Hematopoietic multipotent progenitor cell (in vitro differentiated cells): ENCODE measurements at regions not wholly inside any gene's neighbourhood (a gene's known extent, or its start where the extent isn't known, plus 50 kb on each side); places are given as distances from the start of the nearest gene placed in this dataset.

Experiments
- DNase-seq, 3 donors: peaks; one replicate each; pipeline ENCODE4 v3.0.0-alpha.2; 2011 to 2015; ENCODE audit warnings: low read depth in 2 of 3, low spot score in 2 of 3

DNA sequence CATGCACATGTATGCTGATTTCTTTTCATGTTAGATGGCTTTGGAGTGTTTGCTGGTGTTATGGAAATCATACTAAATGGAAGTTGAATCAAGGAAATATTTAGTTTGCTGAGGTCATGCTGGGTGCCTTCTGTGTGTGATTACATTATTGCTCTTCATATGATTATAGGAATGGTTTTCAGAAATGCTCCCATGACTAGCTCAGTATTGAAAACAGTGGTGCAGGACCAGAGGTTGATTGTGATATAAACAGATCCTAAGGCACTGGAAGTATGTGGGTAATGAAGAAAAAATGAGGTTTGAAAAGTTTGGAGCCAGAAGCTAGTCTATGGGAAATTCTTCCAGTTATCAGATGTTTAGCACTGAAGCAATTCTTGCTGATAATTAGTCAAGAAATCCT, 693.1 kb downstream of the UTRN start:
- no peak for DNase-seq

DNA sequence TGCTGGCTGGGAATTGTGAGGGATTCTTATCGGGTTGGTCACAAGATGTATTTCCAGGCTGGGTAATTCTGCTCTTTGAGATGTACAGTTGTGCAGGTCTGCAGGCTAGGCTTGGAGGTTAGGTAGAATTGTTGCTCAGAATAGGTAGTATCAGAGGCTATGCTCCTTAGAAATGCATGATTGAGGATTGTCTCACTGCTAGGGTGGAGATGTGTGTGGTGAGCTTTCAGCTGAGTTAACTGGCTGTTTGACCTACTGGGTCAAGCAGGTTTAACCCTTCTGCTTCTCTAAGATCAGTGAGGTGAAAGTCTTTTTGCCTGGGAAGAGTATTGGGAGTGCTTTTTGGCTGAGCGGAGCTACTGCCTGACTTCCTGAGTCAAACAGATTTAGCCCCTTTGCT, 701.1 kb downstream of the UTRN start:
- no peak for DNase-seq

DNA sequence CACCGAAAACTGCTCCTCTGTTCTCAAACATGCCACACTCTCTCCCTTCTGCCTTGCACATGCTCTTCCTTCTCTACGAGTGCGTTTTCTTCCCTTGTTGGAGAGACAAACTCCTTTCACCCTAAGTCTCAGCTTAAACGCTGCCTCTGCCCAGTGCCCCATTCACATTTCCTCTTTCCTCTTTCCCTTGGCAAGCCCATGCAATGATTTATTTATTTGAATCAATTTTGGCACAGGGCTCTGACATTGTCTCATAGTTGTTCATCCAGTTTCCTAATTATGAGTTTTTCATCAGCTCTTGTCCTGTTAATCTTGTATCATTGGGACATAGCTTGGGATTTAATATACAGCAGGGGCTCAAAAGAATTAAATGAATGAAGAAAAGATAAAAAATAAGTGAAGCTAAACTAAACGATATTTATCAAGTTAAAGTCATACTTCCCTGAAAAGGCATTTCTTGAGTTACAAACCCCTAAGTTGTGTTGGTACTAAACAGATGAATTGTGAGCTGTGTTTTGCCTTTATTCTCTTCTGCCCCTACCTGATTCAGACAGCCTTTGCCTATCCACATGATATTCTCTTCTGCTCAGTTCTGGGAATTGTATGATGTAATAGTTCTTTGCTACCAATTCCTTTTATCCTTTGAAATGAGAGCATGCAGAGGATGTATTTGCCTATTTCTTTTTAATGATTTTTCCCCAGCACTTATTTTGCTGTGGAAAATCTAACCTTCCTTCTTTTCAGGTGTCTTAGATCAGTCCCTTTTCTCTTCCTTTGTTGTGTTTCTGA, 704.4 kb downstream of the UTRN start:
- peak in 1 of 3 donors; percentile 4 for DNase-seq

DNA sequence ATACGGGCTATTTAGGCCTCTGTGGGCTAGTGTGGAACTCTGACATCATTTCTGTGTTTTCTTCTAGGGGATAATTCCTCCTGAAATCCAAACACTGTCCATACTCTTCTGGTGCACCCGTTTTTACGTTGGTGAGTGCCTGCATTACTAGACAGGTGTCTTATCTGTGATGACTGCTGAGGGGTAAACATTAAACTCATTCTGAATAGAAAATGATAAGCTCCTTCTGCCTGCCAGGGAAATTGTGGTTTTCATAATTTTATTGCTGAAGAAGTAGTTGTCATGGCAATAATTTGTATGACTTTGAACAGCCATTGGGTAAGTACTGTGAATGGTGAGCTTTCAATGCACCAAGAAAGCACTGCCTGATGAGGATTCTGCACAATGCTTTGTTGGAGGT, 705.6 kb downstream of the UTRN start:
- DNase-seq = peak in 2 of 3 donors; percentile 21 to 67

DNA sequence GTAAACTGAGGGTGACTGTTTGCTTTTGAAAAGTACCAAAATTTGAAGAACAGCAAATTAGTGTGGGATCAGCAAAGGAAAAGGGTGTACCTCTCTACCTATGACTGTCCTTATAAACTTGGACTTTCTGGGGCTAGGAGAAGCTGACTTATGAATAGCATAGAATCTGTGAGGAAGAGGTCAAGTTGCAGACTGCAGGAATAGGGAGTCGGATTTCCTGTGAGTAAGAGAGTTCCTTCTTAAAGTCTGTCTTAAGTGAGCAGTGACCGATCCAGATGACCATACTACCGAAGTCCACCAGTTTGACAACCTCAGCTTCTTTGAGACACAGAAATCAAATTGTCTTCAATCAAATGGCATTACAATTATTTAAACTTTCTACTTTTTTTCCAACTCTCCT, 708.7 kb downstream of the UTRN start:
- DNase-seq = no peak

DNA sequence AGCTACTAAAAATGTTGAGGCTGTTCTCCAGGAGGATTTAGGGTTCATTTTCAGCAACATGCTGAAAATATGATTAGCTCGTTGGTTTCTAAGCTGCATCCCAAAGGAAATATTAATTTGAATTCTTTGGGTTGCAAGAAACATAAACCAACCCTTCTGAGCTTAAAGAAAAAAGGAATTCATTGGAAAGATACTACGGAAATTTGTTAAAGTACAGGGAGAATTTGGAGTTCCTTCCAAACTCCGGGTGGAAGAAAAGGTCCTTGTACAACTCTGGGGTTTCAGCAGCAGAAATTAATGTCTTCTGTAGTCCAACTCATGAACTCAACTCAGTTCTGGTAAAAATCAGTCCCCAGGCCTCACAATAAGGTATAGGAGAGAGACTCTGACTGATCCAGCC, 712.9 kb downstream of the UTRN start:
- DNase-seq = no peak

DNA sequence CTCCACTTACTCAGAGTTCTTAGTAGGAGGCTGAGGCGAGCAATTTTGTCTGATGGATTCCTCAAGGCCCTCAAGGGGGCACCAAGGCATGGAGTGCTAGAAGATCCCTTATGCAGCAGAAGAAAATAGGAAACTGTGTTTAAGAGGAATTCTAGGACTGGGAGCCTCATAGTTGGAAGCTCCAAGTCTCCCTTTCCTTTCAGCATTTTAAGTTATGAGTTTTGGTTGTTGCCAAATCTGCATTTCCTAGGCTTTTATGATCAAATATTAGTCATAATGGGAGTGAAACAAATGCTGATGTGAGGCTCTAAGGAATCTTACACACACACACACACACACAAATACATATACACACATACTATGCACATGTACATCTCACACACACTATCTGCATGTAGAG, 714.0 kb downstream of the UTRN start:
- DNase-seq = no peak

DNA sequence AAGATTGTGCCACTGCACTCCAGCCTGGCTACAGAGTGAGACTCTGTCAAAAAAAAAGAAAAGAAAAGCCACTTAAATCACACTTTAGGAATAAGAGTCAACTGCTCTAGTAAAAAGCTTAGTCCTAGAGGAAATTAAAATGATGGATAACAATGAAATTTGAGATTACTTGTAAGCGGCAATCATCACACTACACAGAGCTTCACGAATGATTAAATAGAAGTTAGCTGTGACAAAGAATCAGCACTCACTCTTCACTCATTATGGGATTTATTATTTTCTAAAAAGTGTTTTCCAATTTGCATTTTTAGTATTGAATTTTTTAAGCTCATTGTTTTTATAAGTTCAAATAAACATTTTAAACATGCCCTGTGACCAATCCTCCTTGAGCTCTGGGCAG, 718.0 kb downstream of the UTRN start:
- no peak for DNase-seq

DNA sequence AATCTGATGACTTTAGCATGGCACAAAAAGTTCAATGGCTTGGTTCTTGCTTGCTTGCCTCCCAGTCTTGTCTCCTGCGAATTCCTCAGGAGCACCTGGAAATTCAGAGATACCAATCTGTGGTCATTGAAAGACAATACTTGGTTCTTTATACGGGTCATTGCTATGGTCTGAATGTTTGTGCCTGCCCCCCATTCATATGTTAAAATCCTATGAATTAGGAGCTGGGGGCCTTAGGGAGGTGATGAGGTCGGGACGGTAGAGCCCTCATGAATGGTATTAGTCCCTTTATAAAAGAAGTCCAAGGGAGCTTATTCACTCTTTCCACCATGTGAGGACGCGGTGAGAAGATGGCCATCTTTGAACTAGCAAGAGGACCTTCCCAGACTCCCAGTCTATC, 721.8 kb downstream of the UTRN start:
- DNase-seq = no peak

DNA sequence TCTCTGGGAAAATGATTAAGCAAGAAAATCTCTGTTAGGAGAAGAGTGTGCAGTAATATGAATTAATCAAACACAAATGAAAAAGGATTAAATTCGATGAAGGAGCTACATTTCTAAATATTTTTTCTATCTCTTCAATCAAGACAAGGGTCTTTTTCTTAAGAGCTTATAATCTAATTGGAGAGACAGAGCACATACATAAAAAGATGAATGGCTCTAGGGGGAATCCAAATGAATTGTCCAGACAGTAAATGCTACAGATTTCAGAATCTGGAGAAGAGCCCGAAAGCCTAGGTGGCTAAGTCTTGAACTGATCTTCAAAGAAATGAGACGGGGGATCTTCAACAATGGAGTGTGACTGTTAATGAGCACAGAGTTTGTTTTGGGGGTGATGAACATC, 723.6 kb downstream of the UTRN start:
- no peak for DNase-seq

DNA sequence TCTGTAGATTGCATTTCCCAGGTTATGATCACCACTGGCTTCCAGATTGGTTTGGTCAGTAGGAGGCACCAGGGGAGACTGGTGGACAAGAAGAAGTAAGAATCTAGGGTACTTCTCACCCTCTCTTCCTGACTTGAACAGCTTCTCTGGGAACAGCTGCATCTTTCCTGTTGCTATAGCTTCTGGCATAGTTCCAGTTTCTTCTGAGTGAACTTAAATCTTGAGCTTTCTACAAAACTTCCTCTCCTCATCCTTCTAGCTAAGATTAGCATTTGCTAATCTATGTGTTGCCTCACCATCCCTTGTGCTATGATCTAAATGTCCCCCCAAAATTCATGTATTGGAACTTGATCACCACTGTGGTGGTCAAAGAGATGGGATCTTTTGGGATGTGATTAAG, 724.6 kb downstream of the UTRN start:
- no peak for DNase-seq

DNA sequence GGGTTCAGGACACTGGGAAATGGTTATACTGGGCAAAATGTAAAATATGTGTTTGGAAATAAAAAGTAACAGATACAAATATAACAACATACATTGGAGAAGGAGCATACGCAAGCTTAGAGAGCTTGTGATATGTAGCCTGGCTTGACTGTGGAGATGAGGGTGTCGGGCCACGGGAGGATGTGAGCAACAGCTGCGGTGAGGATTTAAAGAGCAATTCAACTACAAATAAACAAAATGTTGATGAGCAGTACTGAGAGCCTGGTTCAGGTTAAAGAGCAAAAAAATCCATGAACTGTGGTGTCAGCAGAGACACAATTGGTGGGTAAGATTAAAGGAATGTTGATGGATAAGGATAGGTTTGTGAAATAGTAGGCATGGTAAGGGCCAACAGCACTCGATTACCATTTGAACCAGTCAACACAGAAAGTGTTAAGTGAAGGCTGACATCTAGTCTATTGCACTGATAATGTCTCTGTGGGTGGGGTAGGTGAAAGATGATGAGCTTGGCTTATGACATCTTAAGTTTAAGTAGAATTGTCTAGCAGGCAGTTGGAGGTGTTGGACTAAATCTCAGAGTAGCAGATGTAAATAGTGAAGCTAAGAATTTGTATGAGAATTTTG, 723.2 kb downstream of the EPM2A start:
- no peak for DNase-seq

DNA sequence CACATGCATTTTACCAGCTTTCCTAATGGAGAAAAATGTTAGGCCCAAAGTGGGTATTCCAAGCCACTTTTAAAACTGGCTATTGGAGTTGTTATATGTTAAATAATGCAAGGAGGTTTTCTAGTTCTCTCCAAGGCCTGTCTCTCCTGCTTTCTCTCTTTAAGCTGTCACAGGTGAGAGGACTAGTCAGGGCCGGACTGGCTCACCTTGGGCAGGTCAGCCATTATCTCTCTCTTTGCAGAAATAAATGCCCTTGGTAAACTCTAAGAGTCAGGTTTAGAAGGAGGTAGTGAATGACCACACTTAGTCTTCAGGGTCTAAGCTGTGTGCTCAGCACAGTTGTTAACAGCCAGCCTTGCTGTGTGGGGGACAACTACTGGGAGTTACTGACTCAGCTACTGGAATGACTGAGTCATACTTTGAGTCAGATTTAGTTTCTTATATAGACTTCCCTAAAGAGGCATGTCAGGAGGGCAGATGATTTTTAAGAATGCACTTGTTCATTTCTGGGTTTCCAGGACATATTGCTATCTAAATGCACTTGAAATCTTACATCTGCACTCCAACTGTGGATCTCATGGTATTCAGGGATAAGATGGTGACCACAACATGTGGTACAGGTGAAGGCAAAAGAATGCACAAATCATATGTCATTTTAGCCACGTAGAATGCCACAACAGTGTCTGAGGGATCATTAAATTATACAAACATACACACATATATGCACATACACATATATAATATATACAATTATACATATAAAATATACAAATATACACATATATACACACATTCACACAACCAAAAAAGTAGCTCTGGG, 719.4 kb downstream of the EPM2A start:
- DNase-seq = peak in 2 of 3 donors; percentile 17 to 19

DNA sequence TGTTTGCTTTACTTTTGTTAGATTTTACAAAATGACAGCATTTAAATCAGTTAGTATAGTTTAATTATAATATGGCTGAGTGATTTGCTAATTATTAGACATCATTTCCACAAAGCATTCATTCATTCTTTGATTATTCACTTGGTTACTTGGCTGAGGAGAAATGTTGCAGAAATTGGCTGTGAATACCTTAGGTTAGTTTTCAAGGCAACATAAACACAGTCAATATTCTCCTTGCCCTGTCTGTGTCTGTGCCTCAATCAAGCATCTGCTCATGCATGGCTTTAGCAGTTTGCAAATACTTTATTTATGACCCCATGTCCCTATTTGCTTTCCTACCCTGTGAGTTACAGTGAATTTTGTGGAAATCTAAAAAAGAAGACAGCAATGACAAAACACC, 718.3 kb downstream of the EPM2A start:
- DNase-seq = no peak

DNA sequence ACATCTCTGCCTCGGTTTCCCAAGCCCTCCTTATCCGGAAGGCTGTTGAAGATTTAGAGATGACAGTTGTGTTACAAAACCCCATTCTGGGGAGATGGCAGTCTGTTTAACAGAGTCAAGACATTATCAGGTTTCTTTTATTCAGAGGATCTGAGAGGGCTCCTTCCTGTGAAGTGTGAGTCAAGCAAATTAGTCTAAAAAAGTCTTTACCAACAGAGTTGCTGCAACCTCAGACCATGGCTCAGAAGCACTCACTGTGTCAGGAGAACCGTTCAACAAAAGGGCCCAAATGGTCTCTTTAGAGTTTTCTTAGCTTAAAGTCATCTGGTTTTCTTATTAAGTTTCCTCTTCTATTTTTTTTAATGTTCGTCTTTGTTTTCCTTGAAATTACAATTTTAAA, 717.8 kb downstream of the EPM2A start:
- no peak for DNase-seq

DNA sequence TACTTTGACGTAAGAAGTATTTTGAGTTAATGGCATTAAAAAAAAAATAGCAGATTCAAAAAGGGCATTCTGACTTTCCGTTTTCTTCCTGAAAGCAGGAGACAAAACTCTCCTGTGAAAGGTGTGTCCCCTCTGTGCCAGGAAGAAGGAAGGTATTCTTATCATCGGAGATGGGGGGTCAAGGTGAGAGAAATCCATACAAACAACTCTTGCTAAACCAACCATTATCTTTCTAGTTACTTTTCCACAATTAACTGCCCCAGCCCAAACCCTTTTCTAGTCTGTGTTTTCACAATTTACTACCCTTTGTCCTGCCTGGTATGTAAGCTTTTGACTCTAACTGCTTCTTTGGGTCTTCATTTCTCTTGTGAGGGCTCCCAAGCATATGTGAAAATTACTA, 717.3 kb downstream of the EPM2A start:
- no peak for DNase-seq

DNA sequence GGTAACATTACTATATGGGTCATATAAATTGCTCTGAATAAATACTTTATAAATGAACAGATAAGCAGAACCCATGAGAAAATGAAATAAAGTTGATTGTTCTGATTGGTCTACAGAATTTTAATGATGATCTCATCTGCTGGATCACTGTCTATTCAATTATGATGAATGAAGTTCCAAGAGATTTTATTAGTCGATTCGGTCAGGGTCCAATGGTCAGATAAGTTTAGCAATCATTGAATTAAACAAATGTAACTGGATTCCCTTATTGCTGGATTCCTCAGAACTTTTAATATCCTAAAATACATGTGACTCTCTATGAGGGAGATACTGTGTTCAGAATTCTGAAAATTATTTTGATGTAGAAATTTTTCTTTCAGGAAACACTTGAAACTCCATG, 715.2 kb downstream of the EPM2A start:
- DNase-seq = no peak

DNA sequence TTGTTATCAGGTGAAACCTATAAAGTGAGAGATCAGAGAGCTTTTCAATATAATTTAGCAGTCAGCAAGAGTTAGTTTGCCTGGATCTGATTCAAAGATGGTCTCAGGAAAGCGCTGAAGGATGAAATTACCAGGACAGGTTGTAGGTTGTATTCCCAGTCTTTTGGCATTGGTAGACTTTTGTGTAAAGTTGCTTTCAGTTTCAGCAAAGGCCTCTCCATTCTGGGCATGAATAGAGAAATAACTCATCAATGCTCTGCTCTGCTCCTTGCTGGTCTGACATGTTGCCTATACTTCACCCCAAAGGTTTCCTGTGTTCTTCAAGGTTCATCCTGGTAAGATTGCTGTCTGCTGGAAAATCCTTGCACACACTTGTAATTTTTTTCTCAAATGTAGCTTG, 714.8 kb downstream of the EPM2A start:
- no peak for DNase-seq

DNA sequence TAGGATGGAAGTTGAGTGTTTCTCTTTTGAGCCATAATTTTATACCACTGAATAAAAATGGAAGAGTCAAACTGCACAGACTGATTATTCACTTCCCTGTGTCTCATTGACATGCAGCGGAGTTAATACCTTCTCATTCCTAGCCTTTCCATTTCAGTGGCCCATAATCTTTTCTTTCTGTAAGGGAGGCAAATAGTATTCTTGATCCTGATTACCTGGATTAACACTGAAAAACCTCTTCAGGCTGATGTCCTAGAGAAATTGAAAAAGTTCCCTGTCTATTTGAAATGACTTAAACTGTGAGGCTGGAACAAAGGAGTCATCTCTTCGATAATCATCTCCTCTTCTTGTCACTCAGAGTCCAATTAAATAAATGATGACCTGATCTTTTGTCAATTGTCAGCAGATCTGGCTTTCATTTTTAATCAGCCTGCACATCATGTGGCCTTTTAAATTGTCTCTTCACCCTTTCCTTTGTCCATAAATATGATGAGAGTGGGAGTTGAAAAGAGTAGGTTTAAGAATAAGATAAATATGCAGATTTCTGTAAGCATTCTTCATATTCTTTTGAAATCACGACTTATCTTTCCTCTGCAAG, 713.0 kb downstream of the EPM2A start:
- DNase-seq = no peak

DNA sequence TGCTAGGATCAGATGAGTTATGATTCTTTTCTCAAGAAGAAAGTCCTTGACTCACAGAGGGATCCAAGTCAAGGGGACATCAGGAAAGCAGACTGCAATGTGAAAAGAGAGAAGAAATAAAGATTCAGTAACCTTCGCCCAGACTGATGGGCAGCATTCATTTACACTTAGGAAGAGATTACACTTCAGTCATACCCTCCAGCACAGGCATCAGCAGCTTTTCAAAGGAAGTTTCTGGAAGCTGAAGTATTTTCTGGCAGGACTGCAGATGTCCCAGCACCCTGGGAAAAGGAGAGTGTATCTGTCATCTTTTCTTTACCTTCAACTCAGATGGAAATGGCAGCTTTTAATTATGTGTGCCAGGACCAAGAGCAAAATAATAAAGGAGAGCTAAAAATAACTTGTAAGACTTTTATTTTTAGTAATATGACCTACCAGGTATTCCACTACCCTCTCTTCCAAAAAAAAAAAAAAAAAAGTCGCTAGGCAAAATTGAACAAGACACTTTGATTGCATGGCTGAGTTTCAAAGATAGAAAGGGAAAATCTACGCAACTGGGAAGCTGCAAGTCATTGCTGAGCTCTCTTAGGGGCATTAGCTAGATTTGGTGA, 712.1 kb downstream of the EPM2A start:
- DNase-seq = no peak

DNA sequence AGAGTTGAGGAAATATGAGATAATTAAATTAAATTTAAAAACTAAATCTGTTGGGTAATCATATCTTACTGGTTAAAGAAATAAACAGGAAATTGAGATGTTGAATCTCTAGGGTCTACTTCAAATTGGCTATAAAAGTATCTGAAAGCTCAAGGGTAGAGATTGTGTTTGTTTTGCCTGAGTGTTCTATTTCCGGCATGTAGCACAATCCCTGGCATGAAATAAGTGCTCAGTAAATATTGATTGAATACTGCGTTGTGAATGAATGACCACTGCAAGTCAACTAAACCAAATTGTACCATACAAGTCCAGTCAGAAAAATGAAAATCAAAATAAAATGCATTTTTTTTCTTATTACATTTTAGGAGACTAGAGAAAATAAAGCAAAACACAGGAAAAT, 709.8 kb downstream of the EPM2A start:
- no peak for DNase-seq
